HuH-7.5 (cell line): ENCODE measurements at regions not wholly inside any gene's neighbourhood (a gene's known extent, or its start where the extent isn't known, plus 50 kb on each side); places are given as distances from the start of the nearest gene placed in this dataset.

Experiments used
- DNase-seq: peaks from one replicate; pipeline ENCODE4 v3.0.0; 2011; ENCODE audit warnings: low spot score

- DNase-seq: no peak
Measured at GRCh38 chr4:38565271-38566199, 98.5 kb upstream of the KLF3 start.

DNA sequence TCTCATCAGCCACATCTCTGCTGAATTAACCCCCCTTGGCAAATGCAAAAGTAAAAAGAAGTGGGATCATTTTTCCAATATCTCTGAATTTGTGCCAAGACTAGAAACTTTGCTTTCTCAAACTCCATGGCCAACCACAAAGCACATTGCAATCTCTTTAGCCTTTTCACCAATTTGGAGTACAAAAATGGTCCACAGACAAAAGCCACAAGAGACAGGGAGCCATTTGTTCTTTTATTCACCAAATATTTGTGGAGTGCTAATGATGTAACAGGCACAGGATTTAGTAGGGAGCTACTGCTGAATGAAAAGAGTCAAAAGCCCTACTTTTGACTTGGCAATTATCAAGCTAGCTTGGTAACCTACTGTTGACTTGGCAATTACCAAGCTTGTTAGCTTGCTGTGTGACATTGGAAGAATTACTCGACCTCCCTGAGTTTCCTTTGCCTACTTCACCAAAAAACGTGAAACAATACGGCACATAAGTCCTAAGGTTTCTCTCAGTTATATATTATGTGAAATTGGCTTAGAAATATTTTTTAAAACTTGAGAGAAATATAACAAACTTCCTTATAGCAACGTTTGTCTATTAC, 97.1 kb upstream of the KLF3 start:
- DNase-seq: no peak

DNA sequence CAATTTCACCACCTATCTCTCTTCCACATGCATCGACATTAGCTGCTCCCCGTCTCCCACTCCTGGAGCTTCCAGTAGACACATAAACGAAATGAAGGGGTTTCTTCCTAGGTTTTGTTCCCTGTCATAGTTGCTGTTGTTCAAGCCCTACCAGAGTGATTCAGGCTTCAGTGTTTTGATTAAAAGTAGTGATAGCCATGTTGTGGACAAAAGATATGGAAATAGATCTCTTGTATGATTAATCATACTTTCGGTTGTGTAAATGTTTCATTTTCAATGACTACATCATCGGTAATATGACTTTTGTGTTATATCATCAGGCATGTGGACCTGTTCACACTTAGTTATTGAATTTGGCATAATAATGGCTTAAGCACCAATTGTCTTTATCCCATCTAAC, 96.5 kb upstream of the KLF3 start:
- no peak for DNase-seq

DNA sequence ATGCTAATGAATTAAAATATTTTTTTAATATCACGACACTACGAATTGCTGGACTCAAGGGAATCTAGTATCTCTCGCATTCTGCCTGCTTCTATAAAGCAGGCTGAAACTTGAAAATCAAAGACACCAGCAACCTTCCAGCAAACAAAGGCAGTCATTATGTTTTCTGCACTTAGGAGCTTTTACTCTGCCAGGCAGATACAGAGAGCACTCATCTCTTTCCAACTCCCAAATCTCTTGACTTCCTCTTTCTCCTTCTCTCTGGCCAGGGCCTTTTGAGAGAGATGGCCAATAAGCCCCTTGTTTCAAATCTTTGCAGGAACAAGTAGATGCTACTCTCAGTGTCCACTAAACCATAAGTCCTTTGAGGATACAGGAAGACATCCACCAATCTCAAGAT, 95.2 kb upstream of the KLF3 start:
- DNase-seq: no peak

DNA sequence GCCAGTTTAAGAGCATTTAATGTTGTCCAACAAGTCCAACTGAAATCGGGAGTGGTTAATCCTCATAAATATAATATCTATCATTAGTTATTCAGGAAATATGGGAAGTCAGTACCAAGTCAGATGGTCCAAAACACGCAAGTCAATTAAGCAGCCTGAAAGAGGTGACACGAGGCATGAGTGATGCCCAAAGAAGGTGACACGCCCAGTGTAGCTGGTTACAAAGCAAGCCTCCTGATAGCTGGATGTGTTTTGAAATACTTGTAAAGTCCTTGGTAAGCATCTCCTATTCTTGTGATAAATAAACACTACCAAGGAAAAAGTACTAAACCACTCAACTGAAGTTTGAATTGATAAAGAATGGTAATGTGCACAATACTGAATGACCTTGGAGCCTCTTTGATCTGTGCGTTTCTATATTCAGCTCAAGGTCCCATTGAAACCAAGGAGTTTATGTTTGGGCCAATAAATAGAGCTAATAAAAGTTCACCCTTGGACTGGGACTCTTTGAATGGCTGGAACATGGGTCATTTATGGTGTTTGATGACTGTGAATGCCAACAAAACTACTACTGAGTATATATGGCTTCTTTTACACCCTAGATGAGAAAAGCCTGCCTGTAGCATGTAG, 93.2 kb upstream of the KLF3 start:
- DNase-seq: no peak

- no peak for DNase-seq
Measured at GRCh38 chr4:38572793-38573192, 91.2 kb upstream of the KLF3 start.

DNA sequence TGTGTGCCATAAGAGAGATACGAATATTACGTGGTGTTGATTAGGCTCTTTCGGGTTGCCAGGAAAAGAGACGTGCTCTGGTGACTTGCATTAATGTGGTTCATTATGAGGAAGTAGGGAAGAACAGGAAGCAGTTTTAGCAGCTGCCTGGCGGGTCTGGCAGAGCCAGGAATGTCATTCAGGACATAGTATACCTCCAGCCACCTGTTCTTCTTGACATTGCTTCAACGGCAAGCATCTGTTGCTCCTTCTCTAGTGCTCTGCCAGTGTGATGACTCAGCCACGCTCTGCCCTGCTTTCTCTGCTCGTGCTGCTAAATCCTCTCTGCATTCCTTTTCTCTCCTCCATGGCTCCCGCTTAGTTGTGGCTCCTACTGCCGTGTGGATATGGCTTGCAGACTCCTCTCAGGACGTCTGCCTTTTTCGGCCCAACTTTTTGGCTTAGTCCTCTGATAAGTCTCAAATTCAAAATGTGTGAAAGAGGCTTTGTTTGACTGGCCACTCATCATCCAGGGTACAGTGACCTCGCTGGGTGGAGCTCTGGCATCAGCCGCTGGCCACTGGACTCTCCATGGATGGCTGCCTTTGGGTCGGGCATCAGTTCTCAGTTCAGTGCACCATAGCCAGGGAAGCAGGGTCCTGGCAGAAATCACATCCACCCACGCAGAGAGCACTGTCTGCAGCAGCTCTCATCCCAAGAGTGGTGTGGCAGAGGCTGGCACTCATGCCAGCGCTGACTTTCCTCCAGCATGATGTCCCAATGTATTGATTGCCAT, 89.3 kb upstream of the KLF3 start:
- no peak for DNase-seq

- DNase-seq: no peak
Measured at GRCh38 chr4:38576767-38577166, 87.2 kb upstream of the KLF3 start.

- DNase-seq: no peak
Measured at GRCh38 chr4:38577462-38577861, 86.5 kb upstream of the KLF3 start.

GRCh38 chr4:38581426-38582106, 82.4 kb upstream of the KLF3 start:
- DNase-seq: no peak

DNA sequence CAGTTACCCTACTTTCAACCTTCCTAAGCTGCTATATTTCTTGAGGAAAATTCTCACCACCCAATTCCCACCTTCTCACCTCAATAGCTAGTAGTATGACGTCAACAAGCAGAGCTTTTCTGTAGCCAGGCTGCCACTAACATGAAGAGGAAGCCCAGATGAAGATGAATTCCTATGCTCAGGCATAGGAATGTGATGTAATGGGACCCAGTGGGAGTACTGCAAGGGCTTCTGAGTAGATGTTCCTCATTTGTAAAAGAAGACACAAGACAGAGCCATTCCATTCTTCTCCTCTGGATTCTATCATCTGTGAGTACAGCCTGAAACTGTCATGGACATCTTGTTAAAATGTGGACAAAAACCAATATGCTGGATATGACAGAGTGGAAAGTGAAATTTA, 81.6 kb upstream of the KLF3 start:
- DNase-seq: no peak

GRCh38 chr4:38582889-38583470, 81.0 kb upstream of the KLF3 start:
- DNase-seq: no peak

GRCh38 chr4:38585871-38586270, 78.1 kb upstream of the KLF3 start:
- DNase-seq: no peak

- DNase-seq: no peak
Measured at GRCh38 chr4:38587106-38587505, 76.9 kb upstream of the KLF3 start.

DNA sequence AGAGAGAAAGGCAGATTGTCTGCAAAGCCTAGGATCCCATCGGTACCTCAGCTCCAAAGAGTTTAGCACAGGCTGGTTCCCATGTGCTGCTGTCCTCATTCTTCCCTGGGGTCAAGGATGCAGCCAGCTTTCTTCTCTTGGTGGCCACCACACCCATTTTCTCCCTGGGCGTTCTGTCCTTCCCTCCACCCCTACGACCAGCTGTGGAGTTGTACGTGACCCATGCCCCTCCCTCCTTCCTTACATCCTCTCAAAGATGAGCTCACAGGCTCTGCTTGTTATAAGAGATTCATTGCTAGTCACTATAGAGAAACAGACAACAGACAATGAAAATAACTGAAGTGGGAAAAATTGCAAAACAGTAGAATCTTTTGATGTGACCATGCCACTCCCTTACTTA, 74.0 kb upstream of the KLF3 start:
- DNase-seq: no peak

- no peak for DNase-seq
Measured at GRCh38 chr4:38591617-38592337, 72.2 kb upstream of the KLF3 start.

DNA sequence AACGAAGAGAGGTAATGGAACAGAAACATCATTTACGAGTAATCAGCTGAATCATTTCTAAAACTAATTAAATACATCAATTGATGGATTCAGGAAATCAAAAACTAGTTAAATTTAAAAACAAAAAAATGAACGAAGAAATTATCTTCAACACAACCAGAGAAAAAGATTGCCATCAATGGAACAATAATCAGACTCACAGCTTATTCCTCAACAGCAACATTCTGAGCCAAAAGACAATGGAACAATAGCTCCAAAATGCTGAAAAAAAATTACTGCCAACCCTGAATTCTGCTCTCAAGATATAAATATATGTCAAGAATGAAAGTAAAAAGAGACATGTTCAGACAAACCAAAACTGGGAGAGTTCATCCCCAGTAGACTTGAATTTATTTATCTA, 65.5 kb upstream of the KLF3 start:
- DNase-seq: no peak

GRCh38 chr4:38600575-38600974, 63.4 kb upstream of the KLF3 start:
- DNase-seq: no peak

DNA sequence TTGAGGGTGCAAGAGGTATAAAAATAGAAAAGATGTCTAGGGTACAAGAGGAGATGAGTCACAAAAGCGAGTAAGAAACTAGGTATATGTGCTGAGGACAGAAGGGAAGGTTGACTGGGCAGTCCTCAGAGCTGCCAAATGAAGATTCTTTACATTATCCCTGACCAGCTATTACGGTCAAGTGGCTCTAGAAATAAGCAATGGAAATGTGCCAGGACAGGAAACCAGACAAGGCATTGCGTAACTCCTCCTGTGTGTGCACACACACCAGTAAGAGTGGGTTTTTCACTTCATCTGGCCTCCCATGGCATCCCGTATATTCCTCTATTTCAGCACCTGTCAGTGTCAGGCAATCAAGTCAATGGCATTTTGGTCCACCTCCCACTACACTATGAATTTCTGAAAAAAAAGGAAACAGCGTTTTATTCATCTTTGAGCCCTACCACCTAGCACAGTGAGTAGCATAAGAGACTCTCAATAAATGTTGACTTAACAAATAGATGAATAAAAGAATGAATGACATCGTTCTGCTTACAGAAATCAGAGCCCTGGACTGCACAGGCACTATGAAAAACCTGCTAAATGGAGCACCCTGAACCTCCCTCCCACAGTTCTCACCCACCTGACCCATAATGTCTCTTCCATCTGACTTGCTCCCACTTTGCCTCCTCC, 62.6 kb upstream of the KLF3 start:
- DNase-seq: no peak

GRCh38 chr4:38601916-38602291, 62.1 kb upstream of the KLF3 start:
- no peak for DNase-seq
